Activated CD4-positive, alpha-beta T cell treated with anti-CD3 and anti-CD28 coated beads for 1 hour (primary cell): ENCODE measurements at regions not wholly inside any gene's neighbourhood (a gene's known extent, or its start where the extent isn't known, plus 50 kb on each side); places are given as distances from the start of the nearest gene placed in this dataset.
"Not testable (repeated sequence)": the region's sequence is repeated elsewhere in the genome, so short reads cannot be mapped to it uniquely, and the experiment has no call there.

Experiments used
- DNase-seq: peaks from one replicate; pipeline ENCODE4 v3.0.0-alpha.2; 2020

GRCh38 chr18:1746131-1746530 lies 825.2 kb downstream of the METTL4 start:
- DNase-seq = no peak

GRCh38 chr18:1751249-1751648 lies 820.1 kb downstream of the METTL4 start:
- no peak for DNase-seq

- no peak for DNase-seq
Measured at GRCh38 chr18:1760901-1761300, 810.4 kb downstream of the METTL4 start.

GRCh38 chr18:1774261-1774660 lies 797.0 kb downstream of the METTL4 start:
- DNase-seq = no peak

GRCh38 chr18:1777843-1778242 lies 793.5 kb downstream of the METTL4 start:
- DNase-seq = no peak

- no peak for DNase-seq
Measured at GRCh38 chr18:1778496-1779178, 792.7 kb downstream of the METTL4 start.

GRCh38 chr18:1779587-1779986 lies 791.7 kb downstream of the METTL4 start:
- no peak for DNase-seq

GRCh38 chr18:1784113-1784512 lies 787.2 kb downstream of the METTL4 start:
- no peak for DNase-seq

- not testable (repeated sequence) for DNase-seq
Measured at GRCh38 chr18:1785980-1786379, 785.3 kb downstream of the METTL4 start.

GRCh38 chr18:1796636-1797035 lies 774.7 kb downstream of the METTL4 start:
- no peak for DNase-seq

- DNase-seq = no peak
Measured at GRCh38 chr18:1797235-1797634, 774.1 kb downstream of the METTL4 start.

- DNase-seq = no peak
Measured at GRCh38 chr18:1805521-1805920, 765.8 kb downstream of the METTL4 start.

GRCh38 chr18:1806884-1807615 lies 764.3 kb downstream of the METTL4 start:
- DNase-seq = no peak

GRCh38 chr18:1811282-1811681 lies 760.0 kb downstream of the METTL4 start:
- no peak for DNase-seq

GRCh38 chr18:1825296-1825695 lies 746.0 kb downstream of the METTL4 start:
- no peak for DNase-seq

- DNase-seq = no peak
Measured at GRCh38 chr18:1840878-1841277, 730.4 kb downstream of the METTL4 start.

- no peak for DNase-seq
Measured at GRCh38 chr18:1846640-1847039, 724.7 kb downstream of the METTL4 start.

- DNase-seq = no peak
Measured at GRCh38 chr18:1848716-1849115, 722.6 kb downstream of the METTL4 start.

- DNase-seq = no peak
Measured at GRCh38 chr18:1849386-1849785, 721.9 kb downstream of the METTL4 start.

GRCh38 chr18:1857281-1857680 lies 714.0 kb downstream of the METTL4 start:
- not testable (repeated sequence) for DNase-seq

- DNase-seq = no peak
Measured at GRCh38 chr18:1861473-1861872, 709.8 kb downstream of the METTL4 start.

- no peak for DNase-seq
Measured at GRCh38 chr18:1865869-1866268, 705.4 kb downstream of the METTL4 start.

GRCh38 chr18:1872274-1872673 lies 699.0 kb downstream of the METTL4 start:
- DNase-seq = no peak

- DNase-seq = no peak
Measured at GRCh38 chr18:1875219-1875618, 696.1 kb downstream of the METTL4 start.

- no peak for DNase-seq
Measured at GRCh38 chr18:1884623-1885022, 686.7 kb downstream of the METTL4 start.
